ENCODE measurements at regions not wholly inside any gene's neighbourhood (a gene's known extent, or its start where the extent isn't known, plus 50 kb on each side); places are given as distances from the start of the nearest gene placed in this dataset.

GRCh38 chr2:175853616-175853890, 148.5 kb downstream of the LNPK start:
- DNase-seq = no peak
- POLR2A ChIA-PET = no interaction called here
- Mint-ChIP-seq H3K36me3 (ENCODE audit: low read depth) (no peaks in the 10 kb centered on the region), H3K4me1 (ENCODE audit: low read depth) (no peaks in the 10 kb centered on the region), H3K27ac (no peak overlapping the region), H3K27me3 (peaks cover 8% of the 10 kb centered on the region), H3K9me3 (no peaks in the 10 kb centered on the region), H3K4me3 (no peak overlapping the region)
- ATAC-seq = no peak
- no peak for TF ChIP-seq CTCF (IDR thresholded peaks at IDR 0.05)
- intact Hi-C loops (cut with micrococcal nuclease) = no loop called here
- CTCF ChIA-PET = no interaction called here

- ChIA-PET CTCF (no interaction called here), POLR2A (no interaction called here)
- H3K27ac Mint-ChIP-seq = no peak overlapping the region
- H3K4me1 Mint-ChIP-seq (ENCODE audit: low read depth) = no peaks in the 10 kb centered on the region
- TF ChIP-seq CTCF (IDR thresholded peaks at IDR 0.05) = no peak
- H3K9me3 Mint-ChIP-seq = no peaks in the 10 kb centered on the region
- intact Hi-C loops (cut with micrococcal nuclease) = no loop called here
- DNase-seq (no peak), ATAC-seq (no peak)
- H3K36me3 Mint-ChIP-seq (ENCODE audit: low read depth) = no peaks in the 10 kb centered on the region
- peaks cover 11% of the 10 kb centered on the region for H3K27me3 Mint-ChIP-seq
- no peak overlapping the region for H3K4me3 Mint-ChIP-seq
Measured at GRCh38 chr2:175852879-175853615, 149.0 kb downstream of the LNPK start.

- Mint-ChIP-seq H3K27me3 (peaks cover 15% of the 10 kb centered on the region), H3K36me3 (ENCODE audit: low read depth) (no peaks in the 10 kb centered on the region), H3K4me3 (no peak overlapping the region), H3K9me3 (no peaks in the 10 kb centered on the region), H3K27ac (no peak overlapping the region), H3K4me1 (ENCODE audit: low read depth) (no peaks in the 10 kb centered on the region)
- ATAC-seq = no peak
- ChIA-PET CTCF (no interaction called here), POLR2A (no interaction called here)
- TF ChIP-seq CTCF (IDR thresholded peaks at IDR 0.05) = no peak
- no peak for DNase-seq
- intact Hi-C loops (cut with micrococcal nuclease) = no loop called here
Measured at GRCh38 chr2:175847128-175847527, 154.9 kb downstream of the LNPK start.

- Mint-ChIP-seq H3K27me3 (peaks cover 16% of the 10 kb centered on the region), H3K36me3 (ENCODE audit: low read depth) (no peaks in the 10 kb centered on the region), H3K27ac (no peak overlapping the region), H3K4me3 (no peak overlapping the region), H3K4me1 (ENCODE audit: low read depth) (no peaks in the 10 kb centered on the region), H3K9me3 (no peaks in the 10 kb centered on the region)
- TF ChIP-seq CTCF (IDR thresholded peaks at IDR 0.05) = no peak
- ChIA-PET POLR2A (no interaction called here), CTCF (no interaction called here)
- ATAC-seq = no peak
- intact Hi-C loops (cut with micrococcal nuclease) = no loop called here
- DNase-seq = no peak
Measured at GRCh38 chr2:175844169-175844568, 157.9 kb downstream of the LNPK start.

GRCh38 chr2:175843625-175844024, 158.4 kb downstream of the LNPK start:
- no peak for DNase-seq
- no peaks in the 10 kb centered on the region for H3K9me3 Mint-ChIP-seq
- intact Hi-C loops (cut with micrococcal nuclease) = no loop called here
- no peak overlapping the region for H3K27ac Mint-ChIP-seq
- POLR2A ChIA-PET = no interaction called here
- no peaks in the 10 kb centered on the region for H3K36me3 Mint-ChIP-seq (ENCODE audit: low read depth)
- H3K27me3 Mint-ChIP-seq = peaks cover 16% of the 10 kb centered on the region
- no peaks in the 10 kb centered on the region for H3K4me1 Mint-ChIP-seq (ENCODE audit: low read depth)
- ATAC-seq = no peak
- TF ChIP-seq CTCF (IDR thresholded peaks at IDR 0.05) = no peak
- no peak overlapping the region for H3K4me3 Mint-ChIP-seq
- CTCF ChIA-PET = no interaction called here

Data from activated CD8-positive, alpha-beta T cell treated with anti-CD3 and anti-CD28 coated beads for 36 hours (primary cell).